ENCODE measurements at regions not wholly inside any gene's neighbourhood (a gene's known extent, or its start where the extent isn't known, plus 50 kb on each side); places are given as distances from the start of the nearest gene placed in this dataset.

DNA sequence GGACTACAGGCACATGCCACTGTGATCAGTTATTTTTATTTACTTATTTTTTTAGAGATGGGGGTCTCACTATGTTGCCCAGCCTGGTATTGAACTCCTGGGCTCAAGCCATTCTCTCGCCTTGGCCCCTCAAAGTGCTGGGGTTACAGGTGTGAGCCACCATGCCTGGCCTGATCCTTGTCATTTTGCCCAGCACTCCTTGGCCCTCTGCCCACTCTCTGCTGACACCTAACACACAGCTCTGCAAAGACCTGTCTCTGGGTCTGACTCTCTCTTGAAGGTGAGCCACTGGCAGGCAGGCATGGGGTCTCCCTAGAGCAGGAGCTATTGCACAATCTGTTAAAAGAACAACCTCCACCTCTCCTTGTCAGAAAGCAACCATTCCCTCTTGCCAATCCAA, 155.6 kb downstream of the ZFP64 start:
- no peak for TF ChIP-seq CTCF (conservative IDR thresholded peaks at IDR 0.05 in 1 of 2, IDR thresholded peaks at IDR 0.05 in 1 of 2; ENCODE audit: extremely low read depth in 1 of 2, insufficient read depth in 1 of 2, low read depth in 1 of 2, low read length in 2 of 2)
- TF ChIP-seq EZH2 (IDR thresholded peaks at IDR 0.05; ENCODE audit: borderline replicate concordance, low read length): no peak

Measured in mammary epithelial cell (primary cell).